Endothelial cell of umbilical vein (primary cell): ENCODE measurements at regions not wholly inside any gene's neighbourhood (a gene's known extent, or its start where the extent isn't known, plus 50 kb on each side); places are given as distances from the start of the nearest gene placed in this dataset.

Experiments
- BruUV-seq: library from RNA; stranded (reverse); fragments of 400-500 nt; replicated peaks from 2 replicates; lab custom pipeline; 2021; lab: Mats Ljungman, UMichigan
- CTCF ChIA-PET: fragments of 300-600, 350-600 bp; sonication (Branson Sonifier 250); formaldehyde crosslinking; loops from one replicate; lab custom pipeline; 2021; ENCODE audit warnings: antibody characterized with exemption, inconsistent platforms; lab: Charles Lee
- POLR2A ChIA-PET: fragments of 300-600, 350-600 bp; sonication (Branson Sonifier 250); formaldehyde crosslinking; loops from one replicate; lab custom pipeline; 2021; ENCODE audit warnings: antibody characterized with exemption, inconsistent platforms; lab: Charles Lee
- DNase-seq: peaks from one replicate; pipeline ENCODE4 v3.0.0-alpha.2; 2011; ENCODE audit warnings: low read depth, low spot score
- FAIRE-seq: peaks from 2 replicates; lab custom pipeline; 2011; peaks lifted over from hg19 to GRCh38; lab: Jason Lieb, UNC
- H2AFZ ChIP-seq: 2 replicates; pipeline ENCODE4 v1.6.0; 2012; ENCODE audit warnings: low read depth, low read length, control low read depth, inconsistent platforms
- H3K27ac ChIP-seq: 2 replicates; pipeline ENCODE4 v1.5.1; 2011; ENCODE audit warnings: low read depth, mild to moderate bottlenecking, control low read depth, low read length, moderate library complexity; ENCODE audit not compliant: insufficient read depth
- H3K27me3 ChIP-seq, 2 experiments: 2 replicates each; pipeline versions ENCODE4 v1.6.0 to v1.6.1; 2011; ENCODE audit warnings: low read length in 2 of 2, mixed read lengths in 1 of 2; ENCODE audit not compliant: control insufficient read depth in 2 of 2, insufficient read depth in 2 of 2
- H3K36me3 ChIP-seq, 2 experiments: 2 replicates in 1 of 2; 3 replicates in 1 of 2; pipeline ENCODE4 v1.5.1; 2011; ENCODE audit warnings: low read length in 2 of 2, mild to moderate bottlenecking in 1 of 2, moderate library complexity in 1 of 2; ENCODE audit not compliant: control insufficient read depth in 2 of 2, insufficient read depth in 2 of 2; ENCODE audit errors: extremely low read depth in 1 of 2
- H3K4me1 ChIP-seq: 3 replicates; pipeline ENCODE4 v1.5.1; 2011; ENCODE audit warnings: mild to moderate bottlenecking, low read length; ENCODE audit not compliant: control insufficient read depth, insufficient read depth; ENCODE audit errors: extremely low read depth
- H3K4me2 ChIP-seq: 2 replicates; pipeline ENCODE4 v1.6.1; 2011; ENCODE audit warnings: low read length, control low read depth, mixed read lengths; ENCODE audit not compliant: insufficient read depth
- H3K4me3 ChIP-seq, 3 experiments: fragments of 200-600 bp in 1 of 3; sonication (generic), shearing (Covaris generic) in 1 of 3; replicated peaks in 1 of 3; 2 replicates each; pipeline ENCODE4 v1.5.1; 2011 to 2016; ENCODE audit warnings: control low read depth in 3 of 3, low read length in 3 of 3, mild to moderate bottlenecking in 2 of 3, inconsistent platforms in 1 of 3, low read depth in 1 of 3, moderate library complexity in 1 of 3; ENCODE audit not compliant: insufficient read depth in 1 of 3
- H3K79me2 ChIP-seq: 2 replicates; pipeline ENCODE4 v1.6.0; 2012; ENCODE audit warnings: low read length, inconsistent platforms; ENCODE audit not compliant: control insufficient read depth, insufficient read depth
- H3K9ac ChIP-seq: replicated peaks from 2 replicates; pipeline ENCODE3; 2011; ENCODE audit warnings: low read length, control low read depth; ENCODE audit not compliant: insufficient read depth; ENCODE audit errors: extremely low read depth
- H3K9me1 ChIP-seq: replicated peaks from 3 replicates; pipeline ENCODE4 v1.6.0; 2011; ENCODE audit warnings: mild to moderate bottlenecking, low read length; ENCODE audit not compliant: control insufficient read depth, insufficient read depth; ENCODE audit errors: extremely low read depth
- H3K9me3 ChIP-seq: replicated peaks from 2 replicates; pipeline ENCODE4 v1.5.1; 2012; ENCODE audit warnings: low read length, inconsistent platforms; ENCODE audit not compliant: control insufficient read depth, insufficient read depth
- H4K20me1 ChIP-seq: replicated peaks from 2 replicates; pipeline ENCODE3; 2011; ENCODE audit warnings: mild to moderate bottlenecking, low read length; ENCODE audit not compliant: control insufficient read depth, insufficient read depth; ENCODE audit errors: extremely low read depth
- EZH2 ChIP-seq: IDR thresholded peaks from 2 replicates; pipeline ENCODE4 v1.6.1; 2012; ENCODE audit warnings: borderline replicate concordance, low read depth, mild to moderate bottlenecking, moderate library complexity, low read length, inconsistent platforms; ENCODE audit not compliant: severe bottlenecking
- FOS ChIP-seq: IDR thresholded peaks from 2 replicates; pipeline ENCODE4 v1.6.1; 2011; ENCODE audit warnings: mild to moderate bottlenecking, low read length, moderate library complexity, borderline replicate concordance; ENCODE audit not compliant: insufficient read depth
- GATA2 ChIP-seq: IDR thresholded peaks from 2 replicates; pipeline ENCODE4 v1.7.0; 2011; ENCODE audit warnings: low read depth, mild to moderate bottlenecking, moderate library complexity, mixed read lengths, low read length; ENCODE audit not compliant: insufficient read length, insufficient read depth
- JUN ChIP-seq: IDR thresholded peaks from 2 replicates; pipeline ENCODE4 v1.6.1; 2011; ENCODE audit warnings: borderline replicate concordance, low read depth; ENCODE audit not compliant: insufficient read length, insufficient read depth
- MAX ChIP-seq: IDR thresholded peaks from 2 replicates; pipeline ENCODE4 v1.6.1; 2011; ENCODE audit not compliant: insufficient read depth, insufficient read length
- MYC ChIP-seq: IDR thresholded peaks from one replicate; pipeline ENCODE4 v1.6.1; 2011; ENCODE audit warnings: mild to moderate bottlenecking, low read depth, low read length
- POLR2A ChIP-seq: IDR thresholded peaks from 2 replicates; pipeline ENCODE4 v1.6.1; 2012; ENCODE audit warnings: low read depth, mild to moderate bottlenecking, control low read depth, low read length
- POLR2AphosphoS5 ChIP-seq: IDR thresholded peaks from 2 replicates; pipeline ENCODE4 v1.6.1; 2012; ENCODE audit warnings: low read depth, mild to moderate bottlenecking, control low read depth, low read length, moderate library complexity; ENCODE audit not compliant: insufficient read depth
- dilution Hi-C: fragments of 300-500 bp; cut with MboI; formaldehyde crosslinking; loops from one replicate; pipeline ENCODE4 v1.15.0; 2019; ENCODE audit warnings: low sequenced_read_pairs; ENCODE audit not compliant: extremely low pct_ligation_motif_present
- intact Hi-C: fragments of 100-400 bp; cut with micrococcal nuclease; formaldehyde crosslinking; loops from one replicate; pipeline ENCODE4 v1.10.0; 2022
- TF ChIP-seq, protein P1 (sequence below), 2 donors: IDR thresholded peaks; 1 replicate in 1 of 2; 2 replicates in 1 of 2; pipeline ENCODE4 v1.5.1; 2011; ENCODE audit warnings: low read length in 2 of 2, mild to moderate bottlenecking in 2 of 2, moderate library complexity in 2 of 2, control low read depth in 1 of 2, inconsistent platforms in 1 of 2, low read depth in 1 of 2; ENCODE audit not compliant: insufficient read depth in 1 of 2; ENCODE audit errors: extremely low read depth in 1 of 2

- no peaks in the 10 kb centered on the region for H3K9me3 ChIP-seq
- TF ChIP-seq EZH2 = no peak
- TF ChIP-seq, protein P1, sequence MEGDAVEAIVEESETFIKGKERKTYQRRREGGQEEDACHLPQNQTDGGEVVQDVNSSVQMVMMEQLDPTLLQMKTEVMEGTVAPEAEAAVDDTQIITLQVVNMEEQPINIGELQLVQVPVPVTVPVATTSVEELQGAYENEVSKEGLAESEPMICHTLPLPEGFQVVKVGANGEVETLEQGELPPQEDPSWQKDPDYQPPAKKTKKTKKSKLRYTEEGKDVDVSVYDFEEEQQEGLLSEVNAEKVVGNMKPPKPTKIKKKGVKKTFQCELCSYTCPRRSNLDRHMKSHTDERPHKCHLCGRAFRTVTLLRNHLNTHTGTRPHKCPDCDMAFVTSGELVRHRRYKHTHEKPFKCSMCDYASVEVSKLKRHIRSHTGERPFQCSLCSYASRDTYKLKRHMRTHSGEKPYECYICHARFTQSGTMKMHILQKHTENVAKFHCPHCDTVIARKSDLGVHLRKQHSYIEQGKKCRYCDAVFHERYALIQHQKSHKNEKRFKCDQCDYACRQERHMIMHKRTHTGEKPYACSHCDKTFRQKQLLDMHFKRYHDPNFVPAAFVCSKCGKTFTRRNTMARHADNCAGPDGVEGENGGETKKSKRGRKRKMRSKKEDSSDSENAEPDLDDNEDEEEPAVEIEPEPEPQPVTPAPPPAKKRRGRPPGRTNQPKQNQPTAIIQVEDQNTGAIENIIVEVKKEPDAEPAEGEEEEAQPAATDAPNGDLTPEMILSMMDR (IDR thresholded peaks at IDR 0.05; ENCODE audit: extremely low read depth in 1 of 2, insufficient read depth in 1 of 2, low read depth in 1 of 2, low read length in 2 of 2) = no peak
- no peak for TF ChIP-seq MAX
- TF ChIP-seq POLR2AphosphoS5 = no peak
- no peak for TF ChIP-seq POLR2A
- TF ChIP-seq FOS = no peak
- no peak for TF ChIP-seq MYC
- TF ChIP-seq JUN = no peak
- TF ChIP-seq GATA2 = no peak
- H3K36me3 ChIP-seq = no peaks in the 10 kb centered on the region
- no peaks in the 10 kb centered on the region for H4K20me1 ChIP-seq
- H3K27ac ChIP-seq = no peak overlapping the region
- FAIRE-seq (no peak), DNase-seq (no peak)
- no peaks in the 10 kb centered on the region for H3K79me2 ChIP-seq
- no TSS peak for BruUV-seq
- ChIA-PET CTCF (no interaction called here), POLR2A (no interaction called here)
- no peaks in the 10 kb centered on the region for H3K4me1 ChIP-seq
- H3K27me3 ChIP-seq = no peaks in the 10 kb centered on the region
- H3K4me2 ChIP-seq = no peak overlapping the region
- dilution Hi-C loops = no loop called here
- H3K9me1 ChIP-seq = no peaks in the 10 kb centered on the region
- H3K4me3 ChIP-seq = no peak overlapping the region
- intact Hi-C loops = loop anchor here (2.0 kb wide), 1 partner anchor 377 kb away; no protein-coding TSS in a partner anchor
- no peak overlapping the region for H3K9ac ChIP-seq
- H2AFZ ChIP-seq = no peak overlapping the region
Measured at GRCh38 chr2:17149945-17150344, 368.3 kb downstream of the RAD51AP2 start.
